GM13977 (cell line): ENCODE measurements at regions not wholly inside any gene's neighbourhood (a gene's known extent, or its start where the extent isn't known, plus 50 kb on each side); places are given as distances from the start of the nearest gene placed in this dataset.

Source experiments
- DNase-seq: peaks from one replicate; pipeline ENCODE4 v3.0.0; 2012; ENCODE audit warnings: low spot score
- in situ Hi-C: fragments of 300-500 bp; cut with MboI; formaldehyde crosslinking; loops from one replicate; pipeline ENCODE4 v1.12.0; 2022; ENCODE audit warnings: low sequenced_read_pairs, low pct_unique_long_range_greater_than_20kb, mixed read lengths, inconsistent platforms; ENCODE audit not compliant: unreplicated experiment
- TF ChIP-seq, protein P1 (sequence below): IDR thresholded peaks from 2 replicates; pipeline ENCODE4 v1.5.1; 2012; ENCODE audit warnings: mild to moderate bottlenecking, control low read depth; ENCODE audit not compliant: insufficient read depth; ENCODE audit errors: extremely low read depth, missing control alignments

- TF ChIP-seq, protein P1, sequence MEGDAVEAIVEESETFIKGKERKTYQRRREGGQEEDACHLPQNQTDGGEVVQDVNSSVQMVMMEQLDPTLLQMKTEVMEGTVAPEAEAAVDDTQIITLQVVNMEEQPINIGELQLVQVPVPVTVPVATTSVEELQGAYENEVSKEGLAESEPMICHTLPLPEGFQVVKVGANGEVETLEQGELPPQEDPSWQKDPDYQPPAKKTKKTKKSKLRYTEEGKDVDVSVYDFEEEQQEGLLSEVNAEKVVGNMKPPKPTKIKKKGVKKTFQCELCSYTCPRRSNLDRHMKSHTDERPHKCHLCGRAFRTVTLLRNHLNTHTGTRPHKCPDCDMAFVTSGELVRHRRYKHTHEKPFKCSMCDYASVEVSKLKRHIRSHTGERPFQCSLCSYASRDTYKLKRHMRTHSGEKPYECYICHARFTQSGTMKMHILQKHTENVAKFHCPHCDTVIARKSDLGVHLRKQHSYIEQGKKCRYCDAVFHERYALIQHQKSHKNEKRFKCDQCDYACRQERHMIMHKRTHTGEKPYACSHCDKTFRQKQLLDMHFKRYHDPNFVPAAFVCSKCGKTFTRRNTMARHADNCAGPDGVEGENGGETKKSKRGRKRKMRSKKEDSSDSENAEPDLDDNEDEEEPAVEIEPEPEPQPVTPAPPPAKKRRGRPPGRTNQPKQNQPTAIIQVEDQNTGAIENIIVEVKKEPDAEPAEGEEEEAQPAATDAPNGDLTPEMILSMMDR = no peak
- in situ Hi-C loops = no loop called here
- no peak for DNase-seq
Measured at GRCh38 chr22:49091451-49091850, 736.2 kb downstream of the BRD1 start.

DNA sequence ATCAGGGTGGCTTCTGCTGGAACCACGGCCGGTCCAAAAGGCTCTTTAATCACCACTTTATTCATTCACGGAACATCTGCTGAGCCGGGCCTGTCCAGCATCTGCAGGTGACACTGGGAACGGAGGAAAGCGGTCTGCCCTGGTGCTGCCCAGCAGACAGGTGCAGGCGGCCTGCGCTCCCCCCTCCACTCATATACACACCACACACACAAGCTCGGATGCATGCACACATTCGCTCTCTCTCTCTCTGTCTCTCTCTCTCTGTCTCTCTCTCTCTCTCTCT, 736.9 kb downstream of the BRD1 start:
- DNase-seq = no peak
- TF ChIP-seq, protein P1 = no peak
- in situ Hi-C loops = no loop called here

- DNase-seq = no peak
- TF ChIP-seq, protein P1 = no peak
- in situ Hi-C loops = no loop called here
Measured at GRCh38 chr22:49090061-49090852, 737.4 kb downstream of the BRD1 start.

DNA sequence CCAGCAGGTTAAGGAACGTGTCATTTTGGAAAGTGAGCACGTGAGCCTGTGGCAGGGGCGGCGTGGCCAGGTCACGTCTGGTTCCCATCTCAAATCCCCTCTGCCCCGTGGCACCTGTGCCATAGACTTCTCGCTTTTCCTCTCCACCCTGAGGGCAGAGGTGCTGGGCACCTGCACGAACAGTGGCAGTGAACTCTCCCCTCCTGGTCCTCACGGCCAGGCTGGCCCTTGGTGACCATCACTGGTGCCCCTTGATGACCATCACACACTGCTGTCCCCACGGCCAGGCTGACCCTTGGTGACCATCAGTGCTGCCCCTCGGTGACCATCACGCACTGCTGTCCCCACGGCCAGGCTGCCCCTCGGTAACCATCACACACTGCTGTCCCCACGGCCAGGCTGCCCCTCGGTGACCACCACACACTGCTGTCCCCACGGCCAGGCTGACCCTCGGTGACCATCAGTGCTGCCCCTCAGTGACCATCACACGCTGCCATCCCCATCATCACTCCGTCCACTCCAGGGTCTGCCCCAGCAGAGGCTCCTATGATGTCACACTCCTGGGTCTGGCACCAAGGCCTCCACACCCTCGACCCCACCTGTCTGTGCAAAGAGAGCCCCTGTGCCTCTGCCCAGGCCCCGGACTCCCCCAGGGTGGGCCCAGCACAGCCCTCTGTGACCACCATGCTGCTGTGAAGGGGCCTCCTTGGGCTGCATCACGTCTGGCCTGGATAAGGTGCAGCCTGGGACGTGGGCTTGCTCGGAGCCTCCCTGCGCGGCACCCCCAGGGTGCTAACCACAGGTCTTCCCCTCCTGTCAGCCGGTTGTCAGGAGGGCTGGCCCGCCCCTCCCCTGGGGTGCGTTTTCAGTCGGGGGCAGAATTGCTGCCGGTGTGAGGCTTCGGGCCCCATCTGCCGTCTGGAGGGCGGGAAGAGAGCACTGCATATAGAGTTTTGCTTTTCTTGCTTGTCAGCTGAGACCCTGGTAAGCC, 738.6 kb downstream of the BRD1 start:
- TF ChIP-seq, protein P1 = no peak
- DNase-seq = no peak
- in situ Hi-C loops = no loop called here

DNA sequence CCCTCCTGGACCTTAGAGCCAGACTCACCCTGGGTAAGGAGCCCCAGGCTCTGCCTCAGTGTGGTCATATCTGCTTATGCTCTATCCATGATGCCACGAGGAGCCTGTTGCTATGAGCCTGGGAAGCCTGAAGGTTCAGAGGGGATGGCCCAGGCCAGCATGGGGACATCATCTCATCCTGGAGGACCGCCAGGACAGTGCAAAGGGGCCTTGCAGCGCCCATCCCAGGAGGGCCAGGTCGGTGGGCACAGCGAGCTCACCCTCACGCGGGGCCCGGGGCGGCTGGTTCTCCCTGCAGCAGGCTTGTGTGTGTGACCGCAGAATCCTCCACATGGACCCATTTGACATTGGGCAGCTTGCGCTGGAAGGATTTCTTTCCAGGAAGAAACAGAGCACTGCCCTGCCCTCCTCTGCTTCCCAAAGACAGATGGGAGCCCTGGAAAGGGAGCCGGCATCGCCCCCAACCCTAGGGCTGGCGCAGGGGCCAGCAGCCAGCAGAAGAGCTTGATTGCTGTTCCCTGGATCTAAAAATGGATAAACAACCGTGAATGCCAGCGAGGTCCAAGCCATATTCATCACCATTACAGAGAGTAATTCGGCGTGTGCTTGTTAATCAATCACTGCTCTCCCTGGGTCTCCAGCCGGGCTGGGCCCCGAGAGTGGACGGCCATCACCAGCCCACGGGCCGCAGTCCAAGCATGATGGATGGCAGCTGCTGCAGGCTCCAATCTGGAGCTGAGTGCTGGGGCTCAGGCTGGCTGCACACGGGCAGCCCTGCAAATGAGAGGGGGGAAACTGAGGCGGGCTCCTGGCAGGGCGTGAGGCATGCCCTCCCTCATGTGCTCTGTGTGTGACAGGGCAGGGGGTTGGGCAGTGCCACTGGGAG, 739.7 kb downstream of the BRD1 start:
- TF ChIP-seq, protein P1 = no peak
- DNase-seq = no peak
- in situ Hi-C loops = no loop called here

GRCh38 chr22:49087198-49087597, 740.5 kb downstream of the BRD1 start:
- in situ Hi-C loops = no loop called here
- TF ChIP-seq, protein P1 = no peak
- no peak for DNase-seq
